ENCODE measurements at regions not wholly inside any gene's neighbourhood (a gene's known extent, or its start where the extent isn't known, plus 50 kb on each side); places are given as distances from the start of the nearest gene placed in this dataset.
"Not testable (repeated sequence)": the region's sequence is repeated elsewhere in the genome, so short reads cannot be mapped to it uniquely, and the experiment has no call there.

DNA sequence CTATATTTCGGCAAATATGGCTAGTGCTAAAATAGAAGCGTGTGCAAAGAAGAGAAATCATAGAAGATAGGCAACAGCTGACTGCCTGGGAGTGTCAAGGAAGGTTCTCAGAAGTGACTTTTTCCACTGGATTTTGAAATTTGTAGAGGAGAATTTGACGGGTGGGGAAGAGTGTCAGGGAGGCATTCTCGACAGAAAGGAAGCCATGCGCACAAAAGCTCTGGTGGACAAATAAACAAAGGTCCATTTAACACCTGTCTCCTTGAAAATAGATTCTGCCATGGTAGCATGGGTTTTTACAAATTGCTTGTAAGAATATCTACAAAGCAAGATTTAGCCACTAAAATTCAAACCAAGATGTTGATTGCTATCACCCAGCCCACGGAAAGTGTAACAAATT lies 1081.5 kb downstream of the GALC start:
- Histone ChIP-seq H3K4me3 (no peak overlapping the region), H3K79me2 (ENCODE audit: low read depth) (no peaks in the 10 kb centered on the region), H3K27ac (no peak overlapping the region), H3K9me3 (ENCODE audit: insufficient read depth, low read depth) (no peaks in the 10 kb centered on the region), H3K36me3 (ENCODE audit: low read depth) (no peaks in the 10 kb centered on the region), H3F3A (ENCODE audit: insufficient read depth, low read depth) (no peaks in the 10 kb centered on the region), H3K9me2 (ENCODE audit: insufficient read depth) (no peaks in the 10 kb centered on the region), H4K20me1 (ENCODE audit: insufficient read depth) (no peaks in the 10 kb centered on the region), H3K4me2 (no peak overlapping the region), H3K27me3 (ENCODE audit: insufficient read depth, low read depth) (no peaks in the 10 kb centered on the region), H3K4me1 (replicated peaks; ENCODE audit: insufficient read depth) (no peaks in the 10 kb centered on the region), H2AFZ (no peak overlapping the region)
- BruUV-seq (replicated peaks), result no TSS peak
- CTCF ChIA-PET, result no interaction called here
- TF ChIP-seq EZH2 (IDR thresholded peaks at IDR 0.05; ENCODE audit: low read depth), result no peak
- TF ChIP-seq CTCF (conservative IDR thresholded peaks at IDR 0.05), result no peak
- no peak for DNase-seq
- intact Hi-C loops (cut with micrococcal nuclease; ENCODE audit: unreplicated experiment), result no loop called here
- POLR2A ChIA-PET (ENCODE audit: unreplicated experiment), result no interaction called here

- H4K20me1 ChIP-seq (ENCODE audit: insufficient read depth); POLR2A ChIA-PET (ENCODE audit: unreplicated experiment); H2AFZ ChIP-seq; intact Hi-C loops (cut with micrococcal nuclease; ENCODE audit: unreplicated experiment); H3K4me1 ChIP-seq (replicated peaks; ENCODE audit: insufficient read depth); H3K4me2 ChIP-seq; BruUV-seq (replicated peaks); H3K4me3 ChIP-seq; DNase-seq; H3K27ac ChIP-seq; H3K9me2 ChIP-seq (ENCODE audit: insufficient read depth); H3F3A ChIP-seq (ENCODE audit: insufficient read depth, low read depth); CTCF ChIA-PET; H3K27me3 ChIP-seq (ENCODE audit: insufficient read depth, low read depth); H3K9me3 ChIP-seq (ENCODE audit: insufficient read depth, low read depth); H3K36me3 ChIP-seq (ENCODE audit: low read depth); H3K79me2 ChIP-seq (ENCODE audit: low read depth): not testable (repeated sequence)
Observed at GRCh38 chr14:86905386-86905926, 1087.5 kb downstream of the GALC start.

DNA sequence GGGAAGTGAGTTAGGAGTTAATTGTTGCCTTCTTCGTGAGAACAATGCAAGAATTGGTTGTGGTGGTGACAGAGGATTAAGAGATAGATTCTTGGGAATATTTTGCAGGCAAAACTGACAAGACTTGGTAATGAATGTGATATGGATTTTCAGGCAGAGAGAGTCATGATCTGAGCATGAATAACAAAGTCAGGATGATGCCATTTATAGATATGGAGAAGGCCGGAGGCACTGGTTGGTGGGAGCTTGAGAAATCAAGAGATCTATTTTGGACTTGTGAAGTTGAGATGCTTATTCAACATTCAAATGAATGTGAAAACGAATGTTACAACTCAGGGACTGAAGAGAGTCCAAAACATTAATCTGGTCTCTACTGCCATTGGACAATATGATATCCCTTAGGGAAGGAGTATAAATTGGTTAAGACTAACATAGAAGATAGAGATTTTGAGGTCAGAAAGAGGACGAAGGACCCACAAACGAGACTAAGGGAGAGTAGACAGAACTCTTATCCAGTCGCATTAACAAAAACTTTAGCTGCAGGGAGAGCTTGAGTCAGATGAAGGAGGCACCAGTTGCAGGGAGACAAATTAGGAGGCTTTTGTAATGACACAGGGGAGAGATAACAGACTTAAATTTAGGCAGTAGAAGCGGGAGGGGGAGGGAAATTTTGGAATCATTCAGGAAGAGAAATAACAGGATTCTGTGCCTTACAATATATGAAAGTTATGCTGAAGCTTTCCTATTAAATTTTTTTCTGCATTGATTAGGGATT lies 1090.6 kb downstream of the GALC start:
- Histone ChIP-seq H3K27ac (no peak overlapping the region), H3K79me2 (ENCODE audit: low read depth) (no peaks in the 10 kb centered on the region), H3K27me3 (ENCODE audit: insufficient read depth, low read depth) (no peaks in the 10 kb centered on the region), H3F3A (ENCODE audit: insufficient read depth, low read depth) (no peaks in the 10 kb centered on the region), H3K9me2 (ENCODE audit: insufficient read depth) (no peaks in the 10 kb centered on the region), H3K36me3 (ENCODE audit: low read depth) (no peaks in the 10 kb centered on the region), H2AFZ (no peak overlapping the region), H3K4me3 (no peak overlapping the region), H4K20me1 (ENCODE audit: insufficient read depth) (no peaks in the 10 kb centered on the region), H3K4me1 (replicated peaks; ENCODE audit: insufficient read depth) (no peaks in the 10 kb centered on the region), H3K9me3 (ENCODE audit: insufficient read depth, low read depth) (no peaks in the 10 kb centered on the region), H3K4me2 (no peak overlapping the region)
- intact Hi-C loops (cut with micrococcal nuclease; ENCODE audit: unreplicated experiment), result no loop called here
- no peak for TF ChIP-seq EZH2 (IDR thresholded peaks at IDR 0.05; ENCODE audit: low read depth)
- no peak for TF ChIP-seq CTCF (conservative IDR thresholded peaks at IDR 0.05)
- no peak for DNase-seq
- CTCF ChIA-PET, result no interaction called here
- POLR2A ChIA-PET (ENCODE audit: unreplicated experiment), result no interaction called here
- no TSS peak for BruUV-seq (replicated peaks)

All from PC-9 (cell line).